Hepatic stellate cell (primary cell): ENCODE measurements at regions not wholly inside any gene's neighbourhood (a gene's known extent, or its start where the extent isn't known, plus 50 kb on each side); places are given as distances from the start of the nearest gene placed in this dataset.

Source experiments
- DNase-seq: peaks from one replicate; pipeline ENCODE4 v3.0.0; 2011; ENCODE audit warnings: low spot score

DNA sequence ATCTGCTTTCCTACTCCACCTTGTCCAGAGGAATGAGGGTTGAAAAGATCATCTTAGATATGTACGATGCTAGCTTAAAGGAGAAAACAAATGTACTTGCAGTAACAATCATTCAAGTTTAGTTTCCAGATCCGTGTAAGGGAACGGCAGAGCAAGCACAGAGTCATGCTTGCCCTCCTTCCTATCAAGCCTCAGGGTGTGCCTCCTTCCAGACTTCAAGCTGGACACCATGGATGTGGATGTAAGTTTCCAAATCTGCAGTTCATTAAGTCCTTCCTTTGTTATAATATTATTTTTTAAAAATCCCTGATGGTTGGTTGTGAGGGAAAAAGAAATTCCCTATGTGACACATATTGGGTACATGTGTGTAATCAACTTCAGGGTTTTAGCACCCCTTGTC lies 238.9 kb upstream of the NT5C1B start:
- DNase-seq: no peak

DNA sequence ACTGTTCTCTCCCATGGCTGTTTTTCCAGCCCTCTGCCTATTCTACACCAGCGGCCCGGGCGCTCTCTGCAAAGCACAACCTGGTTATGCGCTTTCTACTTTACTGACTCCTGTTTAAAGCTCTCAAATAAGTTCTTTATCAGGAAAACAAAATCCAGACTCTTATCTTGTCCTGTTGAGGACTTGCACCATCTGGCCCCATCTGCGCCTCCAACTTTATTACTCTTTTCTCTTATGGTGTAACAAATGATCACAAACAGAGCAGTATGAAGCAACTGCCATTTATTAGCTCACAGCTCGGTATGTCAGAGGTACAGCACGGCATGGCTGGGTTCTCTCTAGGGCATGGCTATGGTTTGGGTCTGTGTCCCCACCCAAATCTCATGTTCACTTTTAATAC lies 236.5 kb upstream of the NT5C1B start:
- DNase-seq: no peak

DNA sequence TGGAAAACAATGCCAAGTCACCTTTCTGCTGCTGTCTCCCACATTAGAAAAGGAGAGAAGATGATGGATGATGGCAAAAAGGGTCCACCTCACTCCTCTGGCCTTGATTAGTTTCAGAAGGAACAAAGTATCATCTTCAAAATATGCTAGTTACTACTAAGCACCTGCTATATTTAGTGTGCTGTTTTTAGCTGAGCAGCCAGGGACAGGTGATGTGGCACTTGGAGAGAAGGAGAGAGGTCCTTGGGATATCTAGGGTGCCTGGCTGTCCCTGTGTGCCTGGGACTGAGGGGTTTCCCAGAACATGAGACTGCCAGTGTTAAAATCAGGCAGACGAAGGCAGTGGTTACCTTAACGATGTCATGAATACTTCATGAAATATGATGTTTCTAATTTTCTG lies 235.5 kb upstream of the NT5C1B start:
- DNase-seq: no peak

GRCh38 chr2:18824325-18824790 lies 235.0 kb upstream of the NT5C1B start:
- DNase-seq: no peak

DNA sequence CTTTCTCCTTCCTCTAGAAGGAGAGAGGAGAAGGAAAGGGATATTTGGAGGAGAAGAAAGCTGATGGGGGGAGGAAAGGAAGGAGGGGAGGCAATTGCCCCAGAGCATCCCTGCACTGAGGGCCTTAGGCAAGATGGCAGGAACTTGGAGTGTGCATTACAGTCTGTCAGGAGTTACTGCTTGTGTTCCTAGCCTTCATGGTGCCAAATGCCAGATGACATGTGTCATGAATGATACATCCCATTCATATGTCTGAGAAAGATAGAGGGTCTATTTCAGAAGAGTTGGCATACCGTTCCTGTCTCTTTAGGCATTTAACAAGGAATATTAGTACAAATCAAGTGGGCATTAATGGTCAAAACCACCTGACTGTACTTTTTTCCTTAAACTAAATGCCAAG lies 232.1 kb upstream of the NT5C1B start:
- no peak for DNase-seq

DNA sequence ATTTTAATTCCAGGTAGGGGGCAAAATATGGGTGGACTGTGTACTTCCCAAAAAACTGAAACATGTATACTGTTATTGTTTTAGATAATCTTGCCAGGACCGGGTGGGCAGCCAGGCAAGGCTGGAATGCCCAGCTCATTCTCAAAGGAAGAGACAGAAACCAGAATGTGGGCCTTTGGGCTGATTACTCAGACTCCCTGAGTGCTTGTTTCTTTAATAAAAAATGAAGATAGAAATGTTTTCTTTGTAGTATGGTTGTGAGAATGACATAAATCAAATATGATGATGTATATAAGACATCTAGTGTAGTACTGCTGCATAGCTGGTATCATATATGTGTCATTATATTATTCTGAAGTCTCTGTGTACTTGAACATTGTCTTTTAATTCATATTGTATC lies 231.6 kb upstream of the NT5C1B start:
- DNase-seq: no peak

DNA sequence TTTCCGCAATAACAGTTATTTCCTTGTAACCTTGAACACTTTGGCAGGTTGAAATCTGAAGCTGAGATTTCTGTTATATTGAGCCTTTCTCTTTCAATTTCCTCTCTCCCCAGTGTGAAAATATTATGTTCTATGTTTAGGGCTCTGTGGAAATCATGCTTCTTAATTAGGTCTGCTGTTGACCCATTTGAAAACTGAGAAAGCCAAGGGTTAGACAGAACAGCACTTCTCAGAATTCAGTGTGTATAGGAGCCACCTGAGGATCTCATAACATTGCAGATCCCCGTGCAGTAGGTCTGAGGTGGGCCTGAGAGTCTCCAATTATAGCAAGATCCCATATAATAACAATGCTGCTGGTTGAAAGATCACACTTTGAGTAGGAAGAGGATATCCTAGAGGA lies 230.2 kb upstream of the NT5C1B start:
- no peak for DNase-seq

- DNase-seq: peak; percentile 31
These were observed 225.0 kb upstream of the NT5C1B start for GRCh38 chr2:18814387-18814786.

DNA sequence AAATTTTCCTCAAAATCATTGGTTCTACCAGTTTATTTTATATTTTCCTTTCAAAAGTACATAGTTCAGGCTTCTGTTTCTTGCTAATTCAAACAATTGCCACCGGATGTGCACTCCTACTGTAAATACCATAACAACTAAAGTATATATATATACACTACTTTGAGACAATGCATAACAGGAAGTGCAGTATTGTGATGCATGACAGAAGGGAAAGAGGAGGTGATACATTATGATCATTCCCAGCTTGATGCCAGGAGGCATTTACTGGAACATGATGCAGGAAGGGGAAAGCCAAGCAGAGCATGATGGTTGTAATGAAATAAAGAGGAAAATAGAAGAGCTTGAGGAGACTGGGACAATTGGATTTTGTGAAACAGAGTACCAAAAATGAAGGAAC lies 215.2 kb upstream of the NT5C1B start:
- DNase-seq: no peak

DNA sequence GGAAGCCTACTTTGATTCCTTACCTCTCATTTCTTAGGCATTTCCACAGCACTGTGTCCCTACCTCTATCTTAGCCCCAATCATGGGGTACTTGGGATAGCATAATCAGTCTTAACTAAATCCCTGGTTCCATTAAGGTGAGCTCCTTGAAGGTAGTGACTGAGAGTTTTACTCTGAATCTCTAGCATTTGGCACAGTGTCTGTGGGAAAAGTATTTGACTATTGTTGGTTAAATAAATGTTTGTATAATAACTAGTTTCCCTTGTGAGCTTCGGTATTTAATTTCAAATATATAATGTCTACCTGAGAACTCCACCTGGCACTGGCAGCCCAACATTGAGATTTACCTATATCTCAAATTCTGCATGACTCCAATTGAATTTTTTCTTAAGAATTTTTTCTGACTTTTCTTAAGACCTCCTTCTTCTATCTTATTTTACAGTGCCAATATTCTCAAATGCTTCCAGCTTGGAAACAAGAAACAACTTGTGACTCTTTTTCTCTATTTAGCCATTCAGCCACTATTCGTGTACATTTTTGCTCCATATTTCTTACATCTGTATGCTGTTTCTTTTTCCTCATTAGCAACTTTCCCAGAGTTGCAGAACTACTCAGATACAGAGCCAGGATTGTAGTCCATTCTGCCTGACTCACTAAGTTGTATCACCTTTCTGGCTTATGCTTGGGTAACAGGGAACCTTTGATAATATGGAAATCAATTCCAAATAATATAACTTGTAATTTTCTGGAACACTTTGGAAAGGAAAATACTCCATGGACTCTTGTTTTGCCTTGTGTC lies 214.0 kb upstream of the NT5C1B start:
- DNase-seq: no peak

GRCh38 chr2:18800240-18800971 lies 211.0 kb upstream of the NT5C1B start:
- DNase-seq: no peak

- DNase-seq: no peak
These were observed 210.0 kb upstream of the NT5C1B start for GRCh38 chr2:18799397-18799796.

- DNase-seq: no peak
These were observed 207.9 kb upstream of the NT5C1B start for GRCh38 chr2:18797133-18797845.

DNA sequence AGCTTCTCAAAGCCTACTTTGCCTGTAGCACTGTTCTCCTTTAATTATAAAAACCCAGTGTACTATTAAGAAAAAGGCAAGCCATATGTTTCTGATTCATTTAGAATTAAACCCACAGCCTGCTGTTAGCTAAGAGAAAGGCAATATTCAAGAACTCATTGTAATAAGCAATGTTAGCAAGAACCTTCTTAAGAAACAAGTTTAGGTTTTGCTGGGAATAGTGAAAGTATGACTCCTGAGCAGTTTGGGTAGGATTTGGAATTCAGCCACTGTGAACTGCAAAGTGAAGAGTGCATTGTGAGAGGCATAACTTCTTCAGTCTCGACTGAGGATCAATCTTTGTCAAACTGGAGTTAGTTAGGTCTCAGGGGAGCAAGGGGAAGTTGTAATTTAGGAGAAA lies 206.5 kb upstream of the NT5C1B start:
- DNase-seq: no peak

DNA sequence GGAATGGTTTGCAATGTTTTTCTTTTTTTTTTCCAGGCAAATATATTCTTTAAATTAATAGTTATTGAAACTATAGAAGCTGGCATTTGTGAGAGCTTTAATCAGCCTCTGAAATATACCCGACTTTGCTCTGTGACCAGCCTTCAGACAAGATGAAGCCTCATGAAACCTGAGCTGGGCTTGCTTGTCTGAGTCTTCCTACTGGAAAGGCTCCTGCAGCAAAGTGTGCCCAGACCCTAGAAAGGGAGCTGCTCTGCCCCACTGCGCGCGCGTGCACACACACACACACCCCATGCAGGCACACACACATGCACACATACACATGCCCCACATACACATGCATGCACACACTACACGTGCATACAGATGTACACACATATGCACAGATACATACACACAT lies 203.3 kb upstream of the NT5C1B start:
- no peak for DNase-seq

DNA sequence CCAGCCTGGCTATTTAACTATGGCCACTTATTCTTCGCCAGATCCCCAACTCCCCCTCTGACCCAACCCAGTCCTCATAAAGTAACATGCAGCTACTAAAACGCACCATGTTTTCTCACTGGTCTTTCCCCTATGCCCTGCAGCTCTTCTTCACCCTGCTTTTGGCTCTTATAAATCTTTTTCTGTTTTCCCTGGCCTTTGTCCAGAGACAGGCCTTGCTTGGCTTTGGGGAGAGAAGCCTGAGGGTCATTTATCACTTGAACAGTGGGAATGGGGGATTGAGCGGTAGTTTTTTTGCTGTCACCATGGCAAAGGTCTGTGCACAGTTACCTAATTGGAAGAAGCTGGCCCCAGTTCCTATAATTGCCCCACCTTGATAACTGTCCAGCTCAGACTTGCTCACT lies 202.9 kb upstream of the NT5C1B start:
- DNase-seq: no peak

DNA sequence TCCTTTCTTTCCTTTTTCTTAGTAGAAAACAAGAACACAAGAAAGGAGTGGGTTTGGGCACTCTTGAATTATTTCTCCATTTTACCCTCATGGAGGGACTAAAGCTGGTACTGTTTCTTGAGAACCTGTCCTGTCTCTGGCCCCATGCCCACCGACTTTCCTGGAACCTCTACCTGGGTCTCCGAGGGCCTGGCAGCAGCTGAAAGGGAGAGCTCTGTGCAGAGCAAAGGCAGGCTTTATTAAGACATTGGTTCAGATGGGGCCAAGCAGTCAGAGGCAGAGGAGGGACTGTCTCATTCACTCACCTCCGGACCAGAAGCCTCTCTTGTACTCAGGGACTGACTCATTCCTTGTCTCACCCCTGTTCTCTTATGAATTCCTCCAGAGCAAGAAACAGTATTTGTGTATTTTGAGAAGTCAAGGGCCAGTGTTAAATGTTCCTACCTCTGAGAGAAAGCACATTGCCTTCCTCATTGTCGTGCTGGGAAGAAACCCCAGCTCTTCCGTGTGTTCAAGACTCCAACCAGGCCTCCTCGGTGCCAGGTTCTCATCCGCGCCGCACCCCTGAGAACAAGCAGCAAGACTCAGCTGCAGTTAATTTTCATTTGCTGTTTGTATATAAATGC lies 201.9 kb upstream of the NT5C1B start:
- peak; percentile 48 for DNase-seq

- DNase-seq: no peak
These were observed 201.3 kb upstream of the NT5C1B start for GRCh38 chr2:18790509-18791171.

GRCh38 chr2:18788592-18788991 lies 199.2 kb upstream of the NT5C1B start:
- peak; percentile 40 for DNase-seq

- DNase-seq: no peak
These were observed 198.4 kb upstream of the NT5C1B start for GRCh38 chr2:18787726-18788125.

GRCh38 chr2:18784245-18784644 lies 194.9 kb upstream of the NT5C1B start:
- DNase-seq: no peak
